Fibroblast of lung (primary cell): ENCODE measurements at regions not wholly inside any gene's neighbourhood (a gene's known extent, or its start where the extent isn't known, plus 50 kb on each side); places are given as distances from the start of the nearest gene placed in this dataset.

Experiments used
- EZH2 ChIP-seq: IDR thresholded peaks from 2 replicates; pipeline ENCODE4 v1.5.1; 2012; ENCODE audit warnings: low read length, control low read depth, mild to moderate bottlenecking; ENCODE audit errors: missing control alignments
- TF ChIP-seq, protein P1 (sequence below), 2 donors: IDR thresholded peaks in 1 of 2; conservative IDR thresholded peaks in 1 of 2; 1 replicate in 1 of 2; 2 replicates in 1 of 2; pipeline ENCODE4 v1.5.1; 2011 to 2012; ENCODE audit warnings: low read length in 2 of 2, control low read depth in 1 of 2, inconsistent platforms in 1 of 2, low read depth in 1 of 2, mild to moderate bottlenecking in 1 of 2

DNA sequence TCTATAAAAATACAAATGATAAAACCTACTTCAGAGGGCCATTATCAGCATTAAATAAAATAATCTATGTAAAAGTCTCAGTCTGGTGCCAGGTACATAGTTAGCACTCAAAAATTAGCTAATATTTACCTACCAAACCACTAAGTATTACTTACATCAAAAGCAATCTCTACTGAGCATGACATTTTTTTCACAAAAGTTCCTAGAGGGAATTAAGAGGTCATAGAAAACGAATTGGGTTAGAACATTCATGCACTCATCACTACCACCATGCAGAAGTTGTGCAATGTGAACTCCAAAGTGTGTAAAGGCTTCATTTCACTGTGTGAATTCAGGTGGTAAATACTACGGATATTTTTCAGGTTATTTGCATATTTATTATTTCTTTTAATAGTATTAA is 209.5 kb upstream of the FGF13 start:
- no peak for TF ChIP-seq EZH2
- TF ChIP-seq, protein P1, sequence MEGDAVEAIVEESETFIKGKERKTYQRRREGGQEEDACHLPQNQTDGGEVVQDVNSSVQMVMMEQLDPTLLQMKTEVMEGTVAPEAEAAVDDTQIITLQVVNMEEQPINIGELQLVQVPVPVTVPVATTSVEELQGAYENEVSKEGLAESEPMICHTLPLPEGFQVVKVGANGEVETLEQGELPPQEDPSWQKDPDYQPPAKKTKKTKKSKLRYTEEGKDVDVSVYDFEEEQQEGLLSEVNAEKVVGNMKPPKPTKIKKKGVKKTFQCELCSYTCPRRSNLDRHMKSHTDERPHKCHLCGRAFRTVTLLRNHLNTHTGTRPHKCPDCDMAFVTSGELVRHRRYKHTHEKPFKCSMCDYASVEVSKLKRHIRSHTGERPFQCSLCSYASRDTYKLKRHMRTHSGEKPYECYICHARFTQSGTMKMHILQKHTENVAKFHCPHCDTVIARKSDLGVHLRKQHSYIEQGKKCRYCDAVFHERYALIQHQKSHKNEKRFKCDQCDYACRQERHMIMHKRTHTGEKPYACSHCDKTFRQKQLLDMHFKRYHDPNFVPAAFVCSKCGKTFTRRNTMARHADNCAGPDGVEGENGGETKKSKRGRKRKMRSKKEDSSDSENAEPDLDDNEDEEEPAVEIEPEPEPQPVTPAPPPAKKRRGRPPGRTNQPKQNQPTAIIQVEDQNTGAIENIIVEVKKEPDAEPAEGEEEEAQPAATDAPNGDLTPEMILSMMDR (conservative IDR thresholded peaks at IDR 0.05 in 1 of 2, IDR thresholded peaks at IDR 0.05 in 1 of 2; ENCODE audit: low read depth in 1 of 2, low read length in 2 of 2), result no peak
